Eye (tissue), 1 donor: ENCODE measurements at regions not wholly inside any gene's neighbourhood (a gene's known extent, or its start where the extent isn't known, plus 50 kb on each side); places are given as distances from the start of the nearest gene placed in this dataset.

Experiments used
- DNase-seq: peaks from one replicate; pipeline ENCODE4 v3.0.0-alpha.2; 2015

- DNase-seq = no peak
These were observed 154.1 kb downstream of the SNX18 start for GRCh38 chr5:54671681-54672080.

GRCh38 chr5:54671111-54671531 lies 153.6 kb downstream of the SNX18 start:
- no peak for DNase-seq

- peak; percentile 42 for DNase-seq
These were observed 152.7 kb downstream of the SNX18 start for GRCh38 chr5:54670281-54670680.

- no peak for DNase-seq
These were observed 152.3 kb downstream of the SNX18 start for GRCh38 chr5:54669845-54670244.

GRCh38 chr5:54669285-54669684 lies 151.7 kb downstream of the SNX18 start:
- DNase-seq = no peak

- no peak for DNase-seq
These were observed 150.5 kb downstream of the SNX18 start for GRCh38 chr5:54668096-54668495.

- DNase-seq = no peak
These were observed 149.6 kb downstream of the SNX18 start for GRCh38 chr5:54667136-54667535.

- peak; percentile 24 for DNase-seq
These were observed 146.3 kb downstream of the SNX18 start for GRCh38 chr5:54663866-54664265.

- DNase-seq = no peak
These were observed 143.6 kb downstream of the SNX18 start for GRCh38 chr5:54661111-54661510.

- no peak for DNase-seq
These were observed 142.2 kb downstream of the SNX18 start for GRCh38 chr5:54659700-54660131.

- DNase-seq = peak; percentile 19
These were observed 140.5 kb downstream of the SNX18 start for GRCh38 chr5:54658010-54658409.

GRCh38 chr5:54656261-54656728 lies 138.7 kb downstream of the SNX18 start:
- no peak for DNase-seq

GRCh38 chr5:54655761-54656160 lies 138.2 kb downstream of the SNX18 start:
- DNase-seq = no peak

- no peak for DNase-seq
These were observed 137.7 kb downstream of the SNX18 start for GRCh38 chr5:54655266-54655665.

- DNase-seq = no peak
These were observed 136.5 kb downstream of the SNX18 start for GRCh38 chr5:54653956-54654614.

- no peak for DNase-seq
These were observed 134.0 kb downstream of the SNX18 start for GRCh38 chr5:54651482-54652076.

- DNase-seq = no peak
These were observed 131.5 kb downstream of the SNX18 start for GRCh38 chr5:54649041-54649504.

GRCh38 chr5:54646356-54647101 lies 129.0 kb downstream of the SNX18 start:
- DNase-seq = peak; percentile 56

GRCh38 chr5:54645882-54646355 lies 128.4 kb downstream of the SNX18 start:
- peak; percentile 50 for DNase-seq

- no peak for DNase-seq
These were observed 126.7 kb downstream of the SNX18 start for GRCh38 chr5:54644226-54644625.

- DNase-seq = peak; percentile 54
These were observed 126.1 kb downstream of the SNX18 start for GRCh38 chr5:54643685-54644106.

- no peak for DNase-seq
These were observed 122.1 kb downstream of the SNX18 start for GRCh38 chr5:54639621-54640020.

GRCh38 chr5:54638106-54638505 lies 120.5 kb downstream of the SNX18 start:
- no peak for DNase-seq

GRCh38 chr5:54637654-54638053 lies 120.1 kb downstream of the SNX18 start:
- no peak for DNase-seq
